NCI-H82 treated with DMSO at 0.1 percent for 48 hours (cell line): ENCODE measurements at regions not wholly inside any gene's neighbourhood (a gene's known extent, or its start where the extent isn't known, plus 50 kb on each side); places are given as distances from the start of the nearest gene placed in this dataset.
"Not testable (repeated sequence)": the region's sequence is repeated elsewhere in the genome, so short reads cannot be mapped to it uniquely, and the experiment has no call there.

Source experiments
- DNase-seq: peaks from one replicate; lab custom pipeline; 2025; ENCODE audit not compliant: unreplicated experiment; lab: John Stamatoyannopoulos, UW

DNA sequence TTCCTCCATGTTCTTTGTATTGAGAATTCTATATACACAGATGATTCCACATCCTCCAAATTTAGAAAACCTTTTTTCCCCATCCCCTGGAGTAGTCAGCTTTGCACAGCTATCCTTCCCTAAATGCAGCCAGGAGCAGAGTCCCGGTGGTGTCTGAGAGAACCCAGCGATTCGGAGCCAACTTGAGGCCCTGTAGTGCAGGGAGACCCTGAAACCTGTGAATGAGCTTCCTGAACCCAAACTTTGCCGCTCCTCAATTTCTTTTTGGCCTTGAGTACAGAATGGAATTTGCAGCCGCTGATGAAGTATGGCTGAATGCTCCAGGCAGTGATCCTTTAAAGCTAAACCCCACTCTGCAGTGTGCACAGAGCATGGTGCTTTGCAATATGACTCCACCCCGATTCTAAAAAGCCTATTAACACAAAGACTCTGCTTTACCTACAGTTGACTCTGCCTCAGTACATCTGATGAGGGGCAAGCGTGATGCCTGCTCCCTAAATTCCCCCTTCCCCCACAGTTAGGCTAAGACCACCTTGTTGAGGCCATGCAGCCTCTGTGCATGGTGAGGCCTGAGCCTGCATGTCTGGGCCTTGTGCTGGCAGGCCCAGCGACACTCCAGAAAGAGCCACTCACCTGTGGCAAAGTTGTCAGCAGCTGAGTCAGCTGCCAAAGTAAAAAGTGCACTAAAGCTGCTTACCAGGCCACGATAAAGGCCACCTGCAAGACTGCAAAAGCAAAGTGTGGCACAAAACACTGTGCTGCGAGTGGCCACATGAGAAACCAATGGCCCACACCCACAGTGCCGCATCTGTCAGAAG lies 82.1 kb downstream of the PLEKHG1 start:
- DNase-seq: no peak

DNA sequence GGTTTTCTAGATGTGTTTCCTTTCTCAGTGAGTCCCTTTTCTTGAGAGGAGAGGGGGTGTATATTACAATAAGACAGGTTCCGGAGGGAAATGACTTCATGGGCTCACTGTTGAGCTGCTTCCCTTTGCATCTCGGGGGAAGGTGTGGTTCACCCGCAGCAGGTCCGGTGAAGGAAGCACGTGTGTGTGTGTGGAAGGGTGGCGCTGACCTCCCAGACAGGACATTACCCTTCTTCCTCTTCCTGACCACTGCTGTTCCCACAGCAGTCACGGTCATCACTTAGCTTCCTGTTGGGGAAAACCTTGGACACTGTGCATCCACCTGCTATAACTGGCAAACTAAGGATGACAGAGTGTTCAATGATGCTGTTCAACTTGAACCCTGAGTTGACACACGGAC lies 83.6 kb downstream of the PLEKHG1 start:
- DNase-seq: no peak

- no peak for DNase-seq
These were observed 84.5 kb downstream of the PLEKHG1 start for GRCh38 chr6:150684161-150684560.

DNA sequence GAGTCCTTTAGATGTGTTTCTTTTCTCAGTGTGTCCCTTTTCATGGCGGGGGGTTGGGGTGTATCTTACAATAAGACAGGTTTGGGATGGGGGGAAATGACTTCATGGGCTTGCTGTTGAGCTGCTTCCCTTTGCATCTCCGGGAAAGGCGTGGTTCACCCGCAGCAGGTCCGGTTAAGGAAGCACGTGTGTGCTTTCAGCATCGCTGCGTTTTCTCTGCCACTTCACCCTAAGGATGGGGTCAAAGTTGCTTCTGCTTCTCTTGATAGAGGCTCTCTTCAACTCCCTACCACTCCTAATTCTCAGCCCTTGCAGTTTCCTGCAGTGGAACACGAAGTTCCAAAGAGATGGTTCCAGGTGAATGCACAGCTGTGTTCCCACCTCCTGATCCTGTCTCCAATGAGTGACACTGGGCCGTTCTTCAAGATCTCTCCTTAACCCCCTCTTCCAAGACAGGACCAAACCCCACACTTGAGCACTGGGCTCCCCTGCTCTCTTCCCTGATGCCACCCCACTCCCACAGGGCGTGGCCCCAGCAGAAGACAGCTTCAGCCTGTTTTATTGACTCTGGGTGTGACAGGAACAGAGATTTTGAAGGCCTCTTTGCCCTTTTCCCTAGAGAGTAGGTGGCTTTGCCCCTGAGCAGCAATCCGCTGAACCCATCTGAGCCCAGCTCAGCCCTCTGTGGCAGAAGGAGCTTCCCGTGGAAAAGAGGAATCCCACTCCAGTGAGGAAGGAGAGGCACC lies 85.2 kb downstream of the PLEKHG1 start:
- DNase-seq: no peak

DNA sequence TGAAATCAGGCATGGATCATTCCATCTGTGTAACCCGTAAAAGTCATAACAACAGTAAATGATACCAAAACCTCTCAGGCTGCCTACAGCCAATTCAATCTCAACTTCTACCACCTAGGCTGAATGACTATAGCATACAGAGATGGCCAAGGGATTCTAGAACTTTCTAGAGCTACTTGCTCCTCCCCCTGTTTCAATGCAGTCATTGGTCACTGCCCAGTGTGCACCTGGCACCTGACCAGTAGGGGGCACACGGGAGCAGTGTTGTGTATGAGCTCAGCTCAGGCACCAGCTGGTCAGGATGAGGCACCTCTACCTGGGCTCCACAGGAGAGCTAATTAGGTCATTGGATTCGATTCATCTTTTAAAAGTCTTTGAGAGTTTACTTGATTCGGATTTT lies 86.2 kb downstream of the PLEKHG1 start:
- DNase-seq: no peak

- DNase-seq: no peak
These were observed 86.9 kb downstream of the PLEKHG1 start for GRCh38 chr6:150686566-150686965.

DNA sequence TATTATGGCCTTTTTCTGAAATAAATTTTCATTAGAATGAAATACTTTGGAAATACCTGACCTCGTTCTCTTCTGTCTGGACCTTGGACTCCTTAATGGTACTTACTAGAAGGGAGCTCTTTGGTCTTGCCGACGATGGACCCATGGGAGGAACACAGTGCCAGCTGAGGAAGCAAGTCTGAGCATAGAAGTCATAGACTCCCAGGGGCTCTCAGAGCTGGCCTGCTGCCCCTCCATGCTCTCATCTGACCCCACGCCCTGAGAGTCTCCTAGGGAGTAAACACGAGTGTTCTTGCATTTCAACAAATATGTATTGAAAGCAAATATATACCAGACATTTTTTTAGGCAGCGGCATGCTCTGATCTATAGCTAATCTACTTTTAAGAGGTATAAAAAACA lies 87.8 kb downstream of the PLEKHG1 start:
- no peak for DNase-seq

DNA sequence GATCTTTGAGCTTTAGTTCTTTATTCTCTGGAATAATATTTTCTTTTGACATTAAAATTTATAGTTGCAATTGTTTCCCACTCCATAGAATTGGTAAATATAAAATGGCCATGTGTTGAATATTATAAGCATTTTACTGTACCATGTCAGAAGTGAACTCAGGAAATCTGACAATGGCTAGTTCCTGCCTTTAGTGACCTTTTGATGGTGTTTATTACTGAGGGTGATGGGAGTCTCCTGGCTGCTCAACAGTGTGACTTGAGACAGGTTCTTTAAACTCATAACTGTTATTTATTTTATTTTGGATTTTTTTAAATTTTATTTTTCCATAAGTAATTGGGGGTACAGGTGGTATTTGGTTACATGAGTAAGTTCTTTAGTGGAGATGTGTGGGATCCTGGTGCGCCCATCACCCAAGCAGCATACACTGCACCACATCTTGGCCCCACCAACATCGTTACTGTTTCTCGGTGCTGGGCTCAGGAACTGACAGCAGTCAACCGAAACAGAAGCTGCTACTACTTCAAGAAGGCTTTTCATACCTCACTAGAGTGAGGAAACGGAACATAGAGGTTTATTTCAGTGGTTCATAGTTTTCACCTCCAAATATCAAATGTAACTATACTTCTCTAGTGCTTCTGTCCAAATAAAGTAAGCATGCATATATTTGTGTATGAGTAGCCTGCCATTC lies 90.4 kb downstream of the PLEKHG1 start:
- DNase-seq: no peak

DNA sequence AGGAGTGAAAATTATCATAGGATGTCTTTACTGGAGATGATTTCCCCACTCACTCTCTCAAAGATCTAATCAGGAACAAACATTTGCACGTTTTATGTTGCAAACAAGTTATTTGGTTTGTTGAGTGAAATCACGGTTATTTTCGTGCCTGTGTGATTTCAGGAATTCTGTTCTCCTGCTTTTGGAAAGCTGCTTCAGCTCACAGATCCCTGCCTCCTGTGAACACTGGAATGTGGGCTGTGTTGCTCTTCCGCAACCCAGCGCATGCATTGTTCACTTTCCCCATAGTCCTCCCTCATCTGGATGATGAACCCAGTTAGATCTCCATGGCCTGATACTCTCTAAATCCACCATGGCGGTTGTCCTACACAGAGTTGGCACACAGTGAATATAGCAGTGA lies 91.0 kb downstream of the PLEKHG1 start:
- DNase-seq: no peak

DNA sequence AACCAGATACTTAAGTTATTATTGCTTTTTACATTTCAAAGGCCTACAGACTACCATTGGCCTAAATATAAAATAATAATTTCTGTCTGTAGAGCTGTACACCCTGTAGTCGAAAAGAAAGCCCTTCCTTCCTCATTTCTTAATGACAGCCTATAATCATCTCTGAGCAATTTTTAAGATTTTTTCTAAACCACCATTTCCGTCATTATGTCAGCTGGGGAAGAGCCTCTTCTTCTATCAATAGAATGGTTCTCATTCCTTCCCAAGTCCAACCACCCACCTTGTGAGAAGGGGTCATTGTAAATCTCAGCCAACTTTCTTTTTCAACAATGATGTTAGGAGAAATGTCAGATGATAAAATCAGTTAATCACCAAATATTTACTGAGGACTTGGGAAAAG lies 91.8 kb downstream of the PLEKHG1 start:
- no peak for DNase-seq

DNA sequence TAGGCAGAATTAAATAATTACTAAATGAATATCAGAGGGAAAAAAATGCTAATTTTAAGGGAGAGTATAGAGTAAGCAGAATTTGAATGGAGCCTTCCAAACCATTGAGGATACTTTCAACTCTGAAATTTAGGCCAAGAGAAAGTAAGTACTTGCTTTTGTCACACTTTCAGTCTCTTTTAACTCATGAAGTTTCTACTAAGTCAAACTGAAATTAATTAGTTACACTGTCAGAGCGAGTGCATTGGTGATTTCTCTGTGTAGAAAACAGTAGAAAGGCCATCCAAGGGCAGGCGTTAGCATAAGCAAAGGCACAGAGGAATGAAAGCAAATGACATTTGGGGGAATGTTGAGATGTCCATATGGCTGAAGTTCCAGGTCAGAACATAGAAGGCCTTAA lies 92.9 kb downstream of the PLEKHG1 start:
- no peak for DNase-seq

GRCh38 chr6:150694889-150695288 lies 95.2 kb downstream of the PLEKHG1 start:
- no peak for DNase-seq

GRCh38 chr6:150695652-150696051 lies 96.0 kb downstream of the PLEKHG1 start:
- no peak for DNase-seq

- no peak for DNase-seq
These were observed 96.5 kb downstream of the PLEKHG1 start for GRCh38 chr6:150696190-150696589.

DNA sequence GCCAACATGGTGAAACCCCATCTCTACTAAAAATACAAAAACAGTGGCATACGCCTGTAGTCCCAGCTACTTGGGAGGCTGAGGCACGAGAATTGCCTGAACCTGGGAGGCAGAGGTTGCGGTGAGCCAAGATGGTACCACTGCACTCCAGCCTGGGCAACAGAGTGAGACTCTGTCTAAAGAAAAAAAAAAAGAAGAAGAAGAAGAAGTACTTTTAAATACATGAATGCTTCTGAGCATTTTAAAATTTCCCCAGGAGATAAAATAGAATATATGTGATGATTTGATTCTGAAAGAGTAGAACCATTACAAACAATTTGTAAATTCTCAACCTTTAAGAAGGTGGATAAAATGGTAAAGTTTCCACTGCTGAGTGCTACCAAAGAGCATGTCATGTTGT lies 97.2 kb downstream of the PLEKHG1 start:
- not testable (repeated sequence) for DNase-seq

- no peak for DNase-seq
These were observed 97.8 kb downstream of the PLEKHG1 start for GRCh38 chr6:150697515-150697914.

- DNase-seq: no peak
These were observed 98.7 kb downstream of the PLEKHG1 start for GRCh38 chr6:150698391-150698790.

DNA sequence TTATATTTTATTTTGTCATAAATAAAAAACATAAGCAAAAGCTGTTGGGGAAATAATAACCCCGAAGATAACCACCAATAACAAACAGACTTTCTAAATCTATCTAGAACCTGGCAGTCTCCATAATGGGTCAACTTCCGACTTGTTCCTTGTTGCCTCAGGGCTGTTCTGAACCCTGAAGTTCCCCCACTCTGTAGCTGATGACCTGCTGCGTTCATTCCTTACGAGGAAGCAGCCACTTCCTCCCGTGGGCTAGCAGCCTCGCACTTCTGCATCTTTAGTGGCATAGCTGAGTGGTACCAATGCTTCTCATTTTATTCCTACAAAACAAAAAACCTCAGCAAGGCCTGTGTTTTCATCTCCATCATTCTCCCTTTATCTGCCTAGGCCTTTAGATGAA lies 103.0 kb downstream of the PLEKHG1 start:
- no peak for DNase-seq

GRCh38 chr6:150704447-150705192 lies 104.9 kb downstream of the PLEKHG1 start:
- no peak for DNase-seq

- no peak for DNase-seq
These were observed 105.7 kb downstream of the PLEKHG1 start for GRCh38 chr6:150705392-150705791.

GRCh38 chr6:150710236-150710635 lies 110.6 kb downstream of the PLEKHG1 start:
- DNase-seq: no peak
